GM21717 (cell line): ENCODE measurements at regions not wholly inside any gene's neighbourhood (a gene's known extent, or its start where the extent isn't known, plus 50 kb on each side); places are given as distances from the start of the nearest gene placed in this dataset.

Source experiments
- ATAC-seq: cut with Tn5 transposase; IDR thresholded peaks from one replicate; pipeline ENCODE4 v1.9.1; 2021; ENCODE audit warnings: mild to moderate bottlenecking, moderate library complexity; ENCODE audit not compliant: unreplicated experiment

- ATAC-seq = peak; percentile 68
Measured at GRCh38 chr2:217660423-217660822, 342.4 kb downstream of the TNS1 start.

- no peak for ATAC-seq
Measured at GRCh38 chr2:217658806-217659205, 344.0 kb downstream of the TNS1 start.

- no peak for ATAC-seq
Measured at GRCh38 chr2:217657252-217657651, 345.5 kb downstream of the TNS1 start.

GRCh38 chr2:217656316-217656715 is 346.5 kb downstream of the TNS1 start:
- ATAC-seq = no peak

- ATAC-seq = no peak
Measured at GRCh38 chr2:217655651-217656050, 347.1 kb downstream of the TNS1 start.

- no peak for ATAC-seq
Measured at GRCh38 chr2:217654168-217654567, 348.6 kb downstream of the TNS1 start.

- no peak for ATAC-seq
Measured at GRCh38 chr2:217652761-217653639, 349.8 kb downstream of the TNS1 start.

- no peak for ATAC-seq
Measured at GRCh38 chr2:217650716-217651360, 352.0 kb downstream of the TNS1 start.

- no peak for ATAC-seq
Measured at GRCh38 chr2:217650229-217650628, 352.6 kb downstream of the TNS1 start.

- ATAC-seq = no peak
Measured at GRCh38 chr2:217647925-217648324, 354.9 kb downstream of the TNS1 start.

- ATAC-seq = no peak
Measured at GRCh38 chr2:217647226-217647625, 355.6 kb downstream of the TNS1 start.

GRCh38 chr2:217645896-217646295 is 356.9 kb downstream of the TNS1 start:
- no peak for ATAC-seq

- ATAC-seq = no peak
Measured at GRCh38 chr2:217643789-217644301, 358.9 kb downstream of the TNS1 start.

- no peak for ATAC-seq
Measured at GRCh38 chr2:217642944-217643343, 359.9 kb downstream of the TNS1 start.

GRCh38 chr2:217641960-217642359 is 360.8 kb downstream of the TNS1 start:
- ATAC-seq = no peak

GRCh38 chr2:217639481-217639880 is 363.3 kb downstream of the TNS1 start:
- ATAC-seq = no peak

GRCh38 chr2:217638533-217638932 is 364.3 kb downstream of the TNS1 start:
- no peak for ATAC-seq

GRCh38 chr2:217638031-217638430 is 364.8 kb downstream of the TNS1 start:
- no peak for ATAC-seq

GRCh38 chr2:217636991-217637561 is 365.7 kb downstream of the TNS1 start:
- ATAC-seq = no peak

- ATAC-seq = no peak
Measured at GRCh38 chr2:217636578-217636977, 366.2 kb downstream of the TNS1 start.

- ATAC-seq = no peak
Measured at GRCh38 chr2:217634871-217635270, 367.9 kb downstream of the TNS1 start.

GRCh38 chr2:217632043-217632442 is 370.8 kb downstream of the TNS1 start:
- ATAC-seq = no peak
